K562 (cell line): ENCODE measurements at regions not wholly inside any gene's neighbourhood (a gene's known extent, or its start where the extent isn't known, plus 50 kb on each side); places are given as distances from the start of the nearest gene placed in this dataset.

Experiments
- ETS2 ChIP-seq: IDR thresholded peaks from 2 replicates; pipeline ENCODE4 v1.6.1; 2016; ENCODE audit warnings: borderline replicate concordance, missing genetic modification characterization, mild to moderate bottlenecking, moderate library complexity, missing compliant biosample characterization; ENCODE audit not compliant: poor library complexity, severe bottlenecking
- HEY1 ChIP-seq: fragments of 250-450 bp; sonication (Bioruptor Pico); IDR thresholded peaks from 2 replicates; pipeline ENCODE4 v1.5.0; 2020; ENCODE audit warnings: mild to moderate bottlenecking, moderate library complexity, borderline replicate concordance
- PHF20 ChIP-seq: fragments of 450-650 bp; IDR thresholded peaks from 2 replicates; pipeline ENCODE4 v1.6.1; 2018; ENCODE audit not compliant: partially characterized antibody
- RBM25 ChIP-seq: fragments of 200-400 bp; formaldehyde crosslinking; IDR thresholded peaks from 2 replicates; pipeline ENCODE4 v1.6.1; 2018; ENCODE audit warnings: low read length, low read depth, moderate library complexity; ENCODE audit not compliant: severe bottlenecking
- SMC3 ChIP-seq: conservative IDR thresholded peaks from 2 replicates; pipeline ENCODE4 v1.6.1; 2011; ENCODE audit warnings: low read depth, low read length, improper control_type of control experiment; ENCODE audit not compliant: insufficient read depth
- XRCC5 ChIP-seq: fragments of 200-400 bp; formaldehyde crosslinking; IDR thresholded peaks from 2 replicates; pipeline ENCODE4 v1.6.1; 2017; ENCODE audit warnings: low read depth, mild to moderate bottlenecking, low read length
- ZBTB17 ChIP-seq: fragments of 450-650 bp; formaldehyde crosslinking; IDR thresholded peaks from 2 replicates; pipeline ENCODE4 v1.4.0; 2020; ENCODE audit warnings: mild to moderate bottlenecking
- ZNF134 ChIP-seq: fragments of 250-450 bp; sonication (Bioruptor Pico); conservative IDR thresholded peaks from 2 replicates; pipeline ENCODE4 v1.4.0; 2020
- ZNF232 ChIP-seq: sonication (generic); formaldehyde crosslinking; IDR thresholded peaks from 2 replicates; pipeline ENCODE4 v1.8.0; 2022; ENCODE audit warnings: mild to moderate bottlenecking, missing genetic modification reagents
- ZNF24 ChIP-seq: fragments of 450-650 bp; IDR thresholded peaks from 2 replicates; pipeline ENCODE4 v1.6.1; 2016
- ZNF586 ChIP-seq: fragments of 450-650 bp; formaldehyde crosslinking; conservative IDR thresholded peaks from 2 replicates; pipeline ENCODE4 v1.4.0; 2020; ENCODE audit warnings: mild to moderate bottlenecking, moderate library complexity
- ZNF668 ChIP-seq: fragments of 250-450 bp; sonication (Bioruptor Pico); IDR thresholded peaks from 2 replicates; pipeline ENCODE4 v1.8.0; 2022; ENCODE audit warnings: mild to moderate bottlenecking, inconsistent platforms
- ZSCAN29 ChIP-seq: fragments of 450-650 bp; IDR thresholded peaks from 2 replicates; pipeline ENCODE4 v1.6.1; 2017
- TF ChIP-seq, protein P1 (sequence below), 2 experiments: fragments of 200-800 bp in 1 of 2; sonication (Bioruptor generic) in 1 of 2; sonication (generic) in 1 of 2; formaldehyde crosslinking in 1 of 2; IDR thresholded peaks in 1 of 2; conservative IDR thresholded peaks in 1 of 2; 2 replicates each; pipeline versions ENCODE4 v1.5.0 to v1.6.1; 2016 to 2020; ENCODE audit warnings: missing compliant biosample characterization in 1 of 2, missing genetic modification characterization in 1 of 2, missing genetic modification reagents in 1 of 2
- TF ChIP-seq, protein P2 (sequence below): fragments of 200-400 bp; formaldehyde crosslinking; IDR thresholded peaks from 2 replicates; pipeline ENCODE4 v1.6.1; 2017; ENCODE audit warnings: mild to moderate bottlenecking, low read depth, low read length, moderate library complexity
- TF ChIP-seq, protein P3 (sequence below): fragments of 450-650 bp; IDR thresholded peaks from 2 replicates; pipeline ENCODE4 v1.6.1; 2016
- TF ChIP-seq, protein P4 (sequence below): sonication (generic); formaldehyde crosslinking; IDR thresholded peaks from 2 replicates; pipeline ENCODE4 v1.8.0; 2022; ENCODE audit warnings: mild to moderate bottlenecking, low read depth, missing genetic modification reagents
- TF ChIP-seq, protein P5 (sequence below): sonication (generic); formaldehyde crosslinking; IDR thresholded peaks from 2 replicates; pipeline ENCODE4 v1.9.0; 2022; ENCODE audit warnings: mild to moderate bottlenecking, missing genetic modification reagents
- TF ChIP-seq, protein P6 (sequence below): IDR thresholded peaks from 2 replicates; pipeline ENCODE4 v1.6.1; 2014; ENCODE audit warnings: antibody characterized with exemption

DNA sequence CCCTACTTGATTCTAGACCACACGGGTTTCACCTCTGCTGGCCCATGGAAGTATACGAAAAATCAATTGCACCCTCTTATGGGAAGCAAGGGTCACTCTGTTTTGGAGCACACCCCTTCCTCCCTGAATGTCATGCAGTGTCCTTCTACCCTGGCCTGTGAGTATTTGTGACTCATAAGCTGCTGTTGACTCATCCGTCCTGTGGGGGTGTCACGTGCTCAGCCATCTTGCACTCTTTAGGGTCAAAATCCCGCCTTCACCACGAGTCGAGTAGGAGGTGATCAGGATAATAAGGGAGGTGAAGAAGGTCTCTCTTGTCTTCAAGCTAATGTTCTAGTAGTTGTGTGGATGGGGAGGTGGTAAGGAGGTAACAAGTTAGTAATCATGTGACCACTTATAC lies 341.0 kb upstream of the EEF2KMT start (continued):
- TF ChIP-seq, protein P1, sequence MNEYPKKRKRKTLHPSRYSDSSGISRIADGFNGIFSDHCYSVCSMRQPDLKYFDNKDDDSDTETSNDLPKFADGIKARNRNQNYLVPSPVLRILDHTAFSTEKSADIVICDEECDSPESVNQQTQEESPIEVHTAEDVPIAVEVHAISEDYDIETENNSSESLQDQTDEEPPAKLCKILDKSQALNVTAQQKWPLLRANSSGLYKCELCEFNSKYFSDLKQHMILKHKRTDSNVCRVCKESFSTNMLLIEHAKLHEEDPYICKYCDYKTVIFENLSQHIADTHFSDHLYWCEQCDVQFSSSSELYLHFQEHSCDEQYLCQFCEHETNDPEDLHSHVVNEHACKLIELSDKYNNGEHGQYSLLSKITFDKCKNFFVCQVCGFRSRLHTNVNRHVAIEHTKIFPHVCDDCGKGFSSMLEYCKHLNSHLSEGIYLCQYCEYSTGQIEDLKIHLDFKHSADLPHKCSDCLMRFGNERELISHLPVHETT (CRISPR knock-in tag; conservative IDR thresholded peaks at IDR 0.05 in 1 of 2, IDR thresholded peaks at IDR 0.05 in 1 of 2): no peak
- no peak for TF ChIP-seq SMC3
- TF ChIP-seq RBM25: no peak
- TF ChIP-seq, protein P2, sequence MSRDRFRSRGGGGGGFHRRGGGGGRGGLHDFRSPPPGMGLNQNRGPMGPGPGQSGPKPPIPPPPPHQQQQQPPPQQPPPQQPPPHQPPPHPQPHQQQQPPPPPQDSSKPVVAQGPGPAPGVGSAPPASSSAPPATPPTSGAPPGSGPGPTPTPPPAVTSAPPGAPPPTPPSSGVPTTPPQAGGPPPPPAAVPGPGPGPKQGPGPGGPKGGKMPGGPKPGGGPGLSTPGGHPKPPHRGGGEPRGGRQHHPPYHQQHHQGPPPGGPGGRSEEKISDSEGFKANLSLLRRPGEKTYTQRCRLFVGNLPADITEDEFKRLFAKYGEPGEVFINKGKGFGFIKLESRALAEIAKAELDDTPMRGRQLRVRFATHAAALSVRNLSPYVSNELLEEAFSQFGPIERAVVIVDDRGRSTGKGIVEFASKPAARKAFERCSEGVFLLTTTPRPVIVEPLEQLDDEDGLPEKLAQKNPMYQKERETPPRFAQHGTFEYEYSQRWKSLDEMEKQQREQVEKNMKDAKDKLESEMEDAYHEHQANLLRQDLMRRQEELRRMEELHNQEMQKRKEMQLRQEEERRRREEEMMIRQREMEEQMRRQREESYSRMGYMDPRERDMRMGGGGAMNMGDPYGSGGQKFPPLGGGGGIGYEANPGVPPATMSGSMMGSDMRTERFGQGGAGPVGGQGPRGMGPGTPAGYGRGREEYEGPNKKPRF: no peak
- TF ChIP-seq ZNF24: no peak
- no peak for TF ChIP-seq ZBTB17 (CRISPR knock-in tag)
- no peak for TF ChIP-seq ZNF232 (CRISPR knock-in tag)
- no peak for TF ChIP-seq ETS2 (tag)
- TF ChIP-seq ZSCAN29: no peak
- TF ChIP-seq PHF20: no peak
- TF ChIP-seq, protein P3, sequence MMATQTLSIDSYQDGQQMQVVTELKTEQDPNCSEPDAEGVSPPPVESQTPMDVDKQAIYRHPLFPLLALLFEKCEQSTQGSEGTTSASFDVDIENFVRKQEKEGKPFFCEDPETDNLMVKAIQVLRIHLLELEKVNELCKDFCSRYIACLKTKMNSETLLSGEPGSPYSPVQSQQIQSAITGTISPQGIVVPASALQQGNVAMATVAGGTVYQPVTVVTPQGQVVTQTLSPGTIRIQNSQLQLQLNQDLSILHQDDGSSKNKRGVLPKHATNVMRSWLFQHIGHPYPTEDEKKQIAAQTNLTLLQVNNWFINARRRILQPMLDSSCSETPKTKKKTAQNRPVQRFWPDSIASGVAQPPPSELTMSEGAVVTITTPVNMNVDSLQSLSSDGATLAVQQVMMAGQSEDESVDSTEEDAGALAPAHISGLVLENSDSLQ: no peak
- TF ChIP-seq ZNF134 (CRISPR knock-in tag): no peak
- TF ChIP-seq, protein P4, sequence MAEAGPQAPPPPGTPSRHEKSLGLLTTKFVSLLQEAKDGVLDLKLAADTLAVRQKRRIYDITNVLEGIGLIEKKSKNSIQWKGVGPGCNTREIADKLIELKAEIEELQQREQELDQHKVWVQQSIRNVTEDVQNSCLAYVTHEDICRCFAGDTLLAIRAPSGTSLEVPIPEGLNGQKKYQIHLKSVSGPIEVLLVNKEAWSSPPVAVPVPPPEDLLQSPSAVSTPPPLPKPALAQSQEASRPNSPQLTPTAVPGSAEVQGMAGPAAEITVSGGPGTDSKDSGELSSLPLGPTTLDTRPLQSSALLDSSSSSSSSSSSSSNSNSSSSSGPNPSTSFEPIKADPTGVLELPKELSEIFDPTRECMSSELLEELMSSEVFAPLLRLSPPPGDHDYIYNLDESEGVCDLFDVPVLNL (CRISPR knock-in tag): no peak
- no peak for TF ChIP-seq ZNF586 (CRISPR knock-in tag)
- no peak for TF ChIP-seq ZNF668 (CRISPR knock-in tag)
- TF ChIP-seq, protein P5, sequence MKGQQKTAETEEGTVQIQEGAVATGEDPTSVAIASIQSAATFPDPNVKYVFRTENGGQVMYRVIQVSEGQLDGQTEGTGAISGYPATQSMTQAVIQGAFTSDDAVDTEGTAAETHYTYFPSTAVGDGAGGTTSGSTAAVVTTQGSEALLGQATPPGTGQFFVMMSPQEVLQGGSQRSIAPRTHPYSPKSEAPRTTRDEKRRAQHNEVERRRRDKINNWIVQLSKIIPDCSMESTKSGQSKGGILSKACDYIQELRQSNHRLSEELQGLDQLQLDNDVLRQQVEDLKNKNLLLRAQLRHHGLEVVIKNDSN (CRISPR knock-in tag): no peak
- TF ChIP-seq, protein P6, sequence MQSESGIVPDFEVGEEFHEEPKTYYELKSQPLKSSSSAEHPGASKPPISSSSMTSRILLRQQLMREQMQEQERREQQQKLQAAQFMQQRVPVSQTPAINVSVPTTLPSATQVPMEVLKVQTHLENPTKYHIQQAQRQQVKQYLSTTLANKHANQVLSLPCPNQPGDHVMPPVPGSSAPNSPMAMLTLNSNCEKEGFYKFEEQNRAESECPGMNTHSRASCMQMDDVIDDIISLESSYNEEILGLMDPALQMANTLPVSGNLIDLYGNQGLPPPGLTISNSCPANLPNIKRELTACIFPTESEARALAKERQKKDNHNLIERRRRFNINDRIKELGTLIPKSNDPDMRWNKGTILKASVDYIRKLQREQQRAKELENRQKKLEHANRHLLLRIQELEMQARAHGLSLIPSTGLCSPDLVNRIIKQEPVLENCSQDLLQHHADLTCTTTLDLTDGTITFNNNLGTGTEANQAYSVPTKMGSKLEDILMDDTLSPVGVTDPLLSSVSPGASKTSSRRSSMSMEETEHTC: no peak
- no peak for TF ChIP-seq XRCC5
- TF ChIP-seq HEY1: no peak
